ENCODE measurements at regions not wholly inside any gene's neighbourhood (a gene's known extent, or its start where the extent isn't known, plus 50 kb on each side); places are given as distances from the start of the nearest gene placed in this dataset.
"Not testable (repeated sequence)": the region's sequence is repeated elsewhere in the genome, so short reads cannot be mapped to it uniquely, and the experiment has no call there.

DNA sequence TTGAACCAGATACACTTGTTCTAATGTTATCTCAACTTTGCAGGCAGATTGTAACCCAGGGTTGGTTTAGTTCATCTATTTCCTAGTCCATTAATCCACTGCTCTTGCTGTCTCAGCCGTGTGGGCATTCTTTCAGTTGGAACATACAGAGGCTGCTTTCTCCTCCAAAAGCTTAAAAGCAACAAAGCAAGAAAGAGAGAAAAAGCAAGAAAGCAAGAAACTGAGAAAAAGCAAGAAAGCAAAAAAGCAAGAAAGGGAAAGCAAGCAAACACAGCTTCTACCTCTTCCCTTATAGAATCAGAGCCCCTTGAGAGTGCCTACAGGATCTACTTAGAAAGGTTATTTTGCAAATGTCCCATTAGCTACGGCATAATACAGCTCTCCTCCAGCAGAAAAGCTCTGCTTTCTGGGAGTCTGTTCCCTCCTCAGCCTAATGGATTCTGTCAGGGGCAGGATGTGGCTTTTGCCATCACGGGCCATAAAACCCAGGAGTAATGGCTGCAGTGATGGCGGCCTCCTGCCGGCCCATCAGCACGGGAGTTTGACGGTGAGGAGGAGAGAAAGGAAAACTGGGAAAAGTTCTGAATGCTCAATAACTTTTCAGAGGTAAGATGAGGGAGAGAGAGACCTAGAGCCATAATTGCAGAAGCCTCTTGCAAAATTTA is 156.8 kb upstream of the JARID2 start:
- no peak for DNase-seq

DNA sequence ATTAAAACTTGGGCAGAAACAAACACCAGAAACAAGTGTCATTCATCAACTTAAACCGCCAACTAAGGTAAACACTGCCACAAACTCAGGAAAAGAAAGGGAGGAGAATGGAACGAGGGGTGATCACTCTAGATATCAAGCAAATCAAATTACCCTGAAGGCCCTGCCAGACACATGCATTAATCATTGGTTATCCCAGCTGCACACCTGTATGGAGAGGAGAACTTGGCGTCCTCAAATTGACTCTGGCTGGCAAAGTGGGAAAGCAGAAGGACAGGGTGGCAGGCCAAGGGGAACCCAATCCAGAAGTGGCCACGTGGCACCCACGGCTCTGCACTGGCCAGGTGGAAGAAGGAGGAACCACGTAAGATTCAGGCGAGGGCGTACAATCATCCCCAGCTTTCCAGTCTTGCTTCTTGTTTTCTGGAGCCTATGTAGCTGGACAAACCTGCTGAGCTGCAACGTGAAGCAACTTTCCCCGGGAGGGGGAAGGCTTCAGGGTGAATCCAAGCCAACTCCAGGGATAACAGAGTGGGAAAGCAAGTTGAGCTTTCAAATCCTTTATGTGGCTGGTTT is 156.2 kb upstream of the JARID2 start:
- DNase-seq, result no peak

DNA sequence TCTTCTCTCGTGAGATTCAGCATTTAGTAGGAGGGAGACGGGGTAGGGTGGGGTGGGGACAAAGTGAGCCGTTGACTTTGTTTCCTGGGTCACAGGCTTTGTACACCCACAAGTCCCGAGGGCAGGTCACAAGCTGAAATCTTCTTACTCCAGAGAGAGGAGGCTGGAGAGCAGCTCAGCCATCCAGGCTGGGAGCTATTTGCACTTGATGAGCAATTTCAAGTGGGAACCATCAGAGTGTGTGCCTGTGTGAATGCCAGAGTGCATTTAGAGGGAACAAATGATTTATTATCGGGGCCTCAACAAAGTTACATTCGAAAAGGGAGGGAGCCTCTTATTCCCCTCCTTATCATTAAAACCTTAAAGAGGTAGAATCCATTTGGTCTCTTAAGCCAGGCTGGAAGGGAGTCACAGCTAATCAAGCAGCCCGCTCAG is 155.7 kb upstream of the JARID2 start:
- no peak for DNase-seq

DNA sequence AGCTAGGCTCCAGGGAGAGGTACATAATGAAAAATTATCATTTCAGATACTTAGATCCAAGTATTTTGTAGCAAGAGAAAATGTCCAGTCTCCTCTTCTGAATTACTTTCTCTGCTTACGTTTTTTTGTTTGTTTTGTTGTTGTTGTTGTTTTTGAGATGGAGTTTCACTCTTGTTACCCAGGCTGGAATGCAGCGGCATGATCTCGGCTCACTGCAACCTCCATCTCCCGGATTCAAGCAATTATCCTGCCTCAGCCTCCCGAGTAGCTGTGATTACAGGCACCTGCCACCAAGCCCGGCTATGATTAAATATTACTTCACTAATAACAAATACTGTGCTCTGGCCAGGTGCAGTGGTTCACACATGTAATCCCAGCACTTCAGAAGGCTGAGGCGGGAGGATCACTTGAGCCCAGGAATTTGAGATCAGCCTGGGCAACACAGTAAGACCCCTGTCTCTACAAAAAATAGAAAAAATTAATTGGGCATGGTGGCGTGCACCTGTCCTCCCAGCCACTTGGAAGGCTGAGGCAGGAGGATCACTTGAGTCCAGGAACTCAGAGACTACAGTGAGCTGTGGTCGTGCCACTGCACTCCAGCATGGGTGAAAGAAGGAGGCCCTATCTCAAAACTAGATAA is 155.0 kb upstream of the JARID2 start:
- DNase-seq, result no peak

DNA sequence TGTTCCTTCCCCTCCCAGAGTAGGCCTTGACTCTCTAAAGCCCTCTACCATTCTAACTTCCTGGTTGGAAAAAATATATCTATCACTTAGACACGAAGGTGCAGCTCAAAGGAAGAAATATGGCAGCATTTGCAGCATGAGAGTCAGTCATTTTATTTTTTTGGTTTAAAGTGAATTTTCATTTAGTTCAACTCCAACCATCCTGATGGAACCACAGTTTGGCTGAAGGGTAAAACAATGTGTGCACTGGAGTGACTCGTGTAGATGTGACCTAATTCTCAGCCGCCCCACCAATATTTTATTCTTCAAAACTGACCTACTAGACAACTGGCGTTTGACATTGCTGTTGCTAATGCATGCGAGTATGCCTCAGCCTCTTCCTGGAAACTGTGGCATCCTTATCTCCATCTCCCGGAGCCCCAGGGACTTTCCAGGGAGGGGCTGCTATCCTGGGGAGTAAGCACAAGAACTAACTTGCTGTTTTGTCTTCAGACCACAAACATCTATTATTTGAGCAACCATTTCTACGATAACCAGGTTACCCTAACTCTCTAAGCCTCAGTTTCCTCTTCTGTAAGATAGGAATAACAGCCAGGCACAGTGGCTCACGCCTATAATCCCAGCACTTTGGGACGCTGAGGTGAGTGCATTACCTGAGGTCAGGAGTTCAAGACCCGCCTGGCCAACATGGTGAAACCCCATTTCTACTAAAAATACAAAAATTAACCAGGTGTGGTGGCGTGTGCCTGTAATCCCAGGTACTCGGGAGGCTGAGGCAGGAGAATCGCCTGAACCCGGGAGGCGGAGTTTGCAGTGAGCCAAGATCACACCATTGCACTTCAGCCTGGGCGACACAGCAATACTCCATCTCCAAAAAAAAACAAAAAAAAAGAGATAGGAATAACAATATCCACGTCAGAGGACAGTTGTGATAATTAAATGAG is 148.7 kb upstream of the JARID2 start:
- DNase-seq, result no peak

DNA sequence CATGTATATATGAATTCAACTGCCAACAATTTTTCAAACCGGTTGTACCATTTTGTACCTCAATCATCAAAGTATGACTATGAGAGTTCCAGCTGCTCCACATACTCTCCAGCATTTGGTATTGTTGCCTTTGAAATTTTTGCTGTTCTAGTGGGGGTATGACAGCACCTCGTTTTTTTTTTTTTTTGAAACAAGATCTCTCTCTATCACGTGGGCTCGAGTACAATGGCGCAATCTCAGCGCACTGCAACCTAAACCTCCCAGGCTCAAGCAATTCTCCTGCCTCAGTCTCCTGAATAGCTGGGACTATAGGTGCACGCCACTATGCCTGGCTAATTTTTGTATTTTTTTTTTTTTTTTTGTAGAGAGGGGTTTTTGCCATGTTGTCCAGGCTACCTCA is 144.7 kb upstream of the JARID2 start:
- DNase-seq, result no peak

DNA sequence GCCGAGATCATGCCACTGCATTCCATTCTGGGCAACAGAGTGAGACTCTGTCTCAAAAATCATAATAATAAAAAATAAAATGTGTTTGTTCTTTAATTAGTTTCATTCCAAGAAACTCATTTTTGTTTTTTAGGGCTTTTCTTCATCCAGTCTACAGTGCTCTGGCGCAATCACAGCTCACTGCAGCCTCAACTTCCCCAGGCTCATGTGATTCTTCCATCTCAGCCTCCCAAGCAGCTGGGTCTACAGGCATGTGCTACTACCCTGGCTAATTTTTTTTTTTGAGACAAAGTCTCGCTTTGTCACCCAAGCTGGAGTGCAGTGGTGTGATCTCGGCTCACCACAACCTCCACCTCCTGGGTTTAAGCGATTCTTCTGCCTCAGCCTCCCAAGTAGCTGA is 143.6 kb upstream of the JARID2 start:
- DNase-seq, result no peak

DNA sequence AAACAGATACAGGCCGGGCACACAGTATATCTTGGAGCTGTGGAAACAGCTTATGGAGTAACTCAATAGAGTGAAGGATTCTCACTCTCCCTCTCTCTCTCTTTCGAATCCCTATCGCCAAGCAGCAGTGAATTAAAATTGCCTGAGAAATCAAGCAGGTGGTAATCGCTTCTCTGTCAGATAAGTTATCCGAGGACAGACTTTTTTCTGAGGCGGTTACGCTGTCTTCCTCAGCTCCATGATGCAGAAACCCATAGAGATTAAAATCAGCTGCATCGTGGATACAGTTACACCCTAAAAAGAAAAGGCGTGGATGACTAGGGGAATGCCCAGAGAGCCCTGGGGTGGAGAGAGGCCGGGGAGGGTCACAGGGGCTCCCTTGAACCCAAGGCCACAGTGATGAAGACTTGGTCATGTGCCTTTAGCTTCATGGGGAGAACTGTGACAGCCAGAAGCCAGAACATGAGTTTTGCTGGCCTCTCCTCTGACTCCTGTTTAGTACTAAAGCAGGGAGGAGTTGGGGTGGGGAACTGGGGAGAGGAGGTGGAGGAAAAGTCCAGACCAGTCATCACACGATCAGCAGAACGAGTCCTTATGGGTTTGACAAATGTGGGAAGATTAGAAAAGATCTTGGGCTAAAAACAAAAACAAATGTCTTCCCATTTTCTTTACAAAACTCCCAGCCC is 138.8 kb upstream of the JARID2 start:
- no peak for DNase-seq

DNA sequence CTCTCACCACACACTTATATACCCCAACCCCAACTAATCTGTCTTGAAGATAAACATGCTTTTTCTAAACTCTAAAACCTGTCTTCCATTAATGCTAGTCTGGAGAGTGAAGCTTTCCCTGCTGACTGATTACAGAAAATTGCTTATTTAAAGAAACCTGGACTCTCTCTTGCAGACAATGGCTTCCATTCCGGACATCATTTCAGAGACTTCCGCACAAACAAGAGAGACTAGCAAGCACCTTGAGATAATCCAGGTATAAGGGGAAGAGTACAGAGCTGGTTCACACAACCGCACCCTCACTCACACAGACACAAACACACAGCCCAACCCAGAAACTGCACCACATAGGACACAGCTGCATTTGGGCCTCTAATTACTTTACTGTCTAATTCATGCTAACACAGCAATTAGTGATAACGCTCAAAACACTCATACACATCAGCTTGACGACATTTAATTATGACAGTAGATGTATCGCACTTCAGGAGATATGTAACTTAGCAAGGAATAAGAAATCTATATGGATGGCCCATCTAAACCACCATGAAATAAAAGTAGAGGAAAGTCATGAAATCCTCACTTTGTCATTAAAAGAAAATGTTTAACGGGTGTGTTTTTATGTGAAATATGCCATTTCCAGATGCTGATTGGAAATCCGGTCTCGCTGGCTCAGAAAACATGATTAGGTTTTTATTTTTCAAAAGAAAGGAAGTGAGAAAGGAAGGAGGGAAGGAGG is 138.1 kb upstream of the JARID2 start:
- no peak for DNase-seq

DNA sequence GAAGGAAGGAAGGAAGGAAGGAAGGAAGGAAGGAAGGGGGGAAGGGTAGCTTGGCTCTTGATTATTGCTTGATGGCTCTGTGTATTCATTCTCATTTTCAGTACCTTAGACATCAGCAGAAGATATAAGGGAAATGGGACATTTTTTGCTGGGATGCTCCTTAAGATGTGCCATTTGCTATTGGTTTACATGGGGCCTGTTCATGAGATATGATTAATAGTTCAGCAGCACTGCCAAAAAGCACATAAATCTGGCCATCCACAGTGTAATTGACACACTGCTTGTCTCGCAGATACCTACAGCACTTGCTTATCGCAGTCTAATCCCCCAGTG is 137.5 kb upstream of the JARID2 start:
- DNase-seq, result no peak

DNA sequence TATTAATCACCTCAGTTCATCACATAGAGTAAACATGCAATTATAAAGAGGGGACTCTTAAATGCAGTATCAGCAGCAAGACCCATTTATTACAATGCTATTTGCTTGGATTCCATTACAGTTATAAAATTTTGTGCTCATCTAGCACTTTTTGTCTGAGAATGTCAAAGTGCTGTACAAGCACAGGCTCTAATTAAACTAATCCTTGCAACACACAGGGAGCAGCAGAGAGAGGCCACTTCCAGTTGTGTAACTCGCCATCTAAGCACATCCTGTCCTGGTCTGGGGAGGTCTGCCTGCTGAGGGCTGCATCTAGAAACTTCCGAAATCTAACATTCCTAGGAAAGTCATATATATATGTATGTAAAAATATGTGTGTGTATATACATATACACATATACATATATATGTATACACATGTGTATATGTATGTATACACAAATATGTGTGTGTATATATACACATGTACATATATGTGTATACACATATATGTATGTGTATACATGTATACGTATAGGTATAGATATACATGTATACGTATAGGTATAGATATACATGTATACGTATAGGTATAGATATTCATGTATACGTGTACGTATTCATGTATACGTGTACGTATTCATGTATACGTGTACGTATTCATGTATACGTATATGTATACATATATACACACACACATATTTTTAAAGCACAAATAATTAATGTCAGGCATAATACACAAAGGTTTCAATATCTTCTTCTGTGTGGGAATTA is 136.4 kb upstream of the JARID2 start:
- no peak for DNase-seq

DNA sequence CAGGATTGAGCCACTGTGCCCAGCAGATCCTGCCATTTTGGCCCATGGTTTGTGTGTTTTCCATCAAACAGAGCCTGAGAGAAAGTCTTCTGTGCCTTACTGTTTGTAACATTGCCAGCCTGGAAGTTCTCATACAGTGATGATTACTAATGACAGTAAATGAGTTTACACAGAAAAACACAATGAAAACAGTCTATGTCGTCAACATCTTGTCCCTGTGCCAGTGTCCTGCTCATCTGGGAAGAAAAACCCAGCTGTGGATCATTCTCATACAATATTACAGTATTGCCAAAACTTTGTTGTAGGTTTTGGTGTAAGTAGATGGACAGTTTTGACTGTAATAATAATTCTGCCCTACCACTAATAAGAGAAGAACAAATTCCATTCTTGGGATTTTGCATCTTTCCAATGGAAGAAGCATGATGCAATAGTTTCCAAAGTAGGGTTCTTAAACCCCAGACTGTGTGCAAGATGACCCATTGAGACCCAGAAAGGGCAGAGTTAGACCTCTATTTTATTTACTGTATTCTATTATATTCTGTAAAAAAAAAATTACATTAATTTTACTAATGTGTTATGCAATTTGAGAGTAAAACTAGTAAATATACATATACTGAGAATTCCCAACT is 135.0 kb upstream of the JARID2 start:
- DNase-seq, result no peak

DNA sequence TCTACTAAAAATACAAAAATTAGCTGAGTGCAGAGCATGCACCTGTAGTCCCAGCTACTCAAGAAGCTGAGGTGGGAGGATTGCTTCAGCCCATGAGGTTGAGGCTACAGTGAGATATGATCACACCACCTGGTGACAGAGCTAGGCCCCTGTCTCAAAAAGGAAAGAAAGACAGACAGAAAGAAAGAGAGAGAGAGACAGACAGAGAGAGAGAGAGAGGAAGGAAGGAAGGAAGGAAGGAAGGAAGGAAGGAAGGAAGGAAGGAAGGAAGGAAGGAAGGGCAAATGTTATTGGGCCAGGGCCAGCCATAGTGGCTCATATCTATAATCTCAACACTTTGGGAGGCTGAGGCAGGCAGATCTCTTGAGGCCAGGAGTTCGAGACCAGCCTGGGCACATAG is 134.3 kb upstream of the JARID2 start:
- DNase-seq, result not testable (repeated sequence)

DNA sequence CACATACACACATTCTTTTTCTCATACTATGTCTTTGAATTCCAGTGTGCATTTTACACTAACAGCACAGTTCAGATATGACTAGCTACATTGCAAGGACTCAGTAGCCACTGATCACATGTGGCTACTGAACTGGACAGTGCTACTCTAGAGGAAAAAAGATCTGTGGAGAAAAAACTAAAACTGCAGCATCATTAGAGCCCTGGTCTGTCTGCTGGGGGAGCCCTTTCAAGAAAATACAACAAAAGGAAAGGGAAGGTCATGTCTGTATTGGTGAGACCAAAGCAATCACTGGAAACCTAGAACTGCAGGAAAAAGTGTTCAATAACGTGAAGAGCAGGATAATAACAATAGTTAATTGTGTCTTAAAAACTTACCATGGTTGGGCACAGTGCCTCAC is 132.3 kb upstream of the JARID2 start:
- no peak for DNase-seq

DNA sequence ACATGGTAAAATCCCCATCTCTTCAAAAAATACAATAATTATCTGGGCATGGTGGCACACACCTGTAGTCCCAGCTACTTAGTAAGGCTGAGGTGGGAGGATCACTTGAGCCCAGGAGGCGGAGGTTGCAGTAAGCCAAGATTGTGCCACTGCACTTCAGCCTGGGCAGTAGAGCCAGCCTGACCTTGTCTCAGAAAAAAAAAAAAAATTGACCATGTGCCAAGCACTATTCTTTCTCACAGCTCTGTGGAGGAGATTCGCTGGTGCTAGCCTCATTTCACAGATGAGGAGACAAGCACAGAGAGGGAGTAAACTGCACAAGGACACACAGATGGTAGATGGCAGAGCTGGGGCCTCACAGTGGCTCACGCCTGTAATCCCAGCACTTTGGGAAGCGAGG is 131.8 kb upstream of the JARID2 start:
- no peak for DNase-seq

DNA sequence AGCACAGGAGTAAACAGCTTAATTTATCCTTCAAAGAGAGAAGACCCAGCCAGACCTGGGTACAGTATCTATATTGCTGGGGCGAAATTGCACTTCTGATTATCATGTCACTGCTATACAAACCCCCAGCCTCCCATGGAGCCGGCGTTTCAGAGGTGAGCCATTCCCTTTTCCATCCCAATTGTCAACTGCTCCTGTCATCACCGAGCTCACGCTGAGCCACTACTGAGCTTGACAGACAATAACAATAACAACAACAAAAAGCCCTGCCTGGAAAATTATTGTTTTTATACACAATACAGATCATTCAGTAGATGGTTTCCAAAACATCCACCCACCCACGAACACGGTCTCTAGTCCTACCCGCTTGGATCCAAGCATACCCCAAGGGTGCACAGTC is 129.0 kb upstream of the JARID2 start:
- no peak for DNase-seq

DNA sequence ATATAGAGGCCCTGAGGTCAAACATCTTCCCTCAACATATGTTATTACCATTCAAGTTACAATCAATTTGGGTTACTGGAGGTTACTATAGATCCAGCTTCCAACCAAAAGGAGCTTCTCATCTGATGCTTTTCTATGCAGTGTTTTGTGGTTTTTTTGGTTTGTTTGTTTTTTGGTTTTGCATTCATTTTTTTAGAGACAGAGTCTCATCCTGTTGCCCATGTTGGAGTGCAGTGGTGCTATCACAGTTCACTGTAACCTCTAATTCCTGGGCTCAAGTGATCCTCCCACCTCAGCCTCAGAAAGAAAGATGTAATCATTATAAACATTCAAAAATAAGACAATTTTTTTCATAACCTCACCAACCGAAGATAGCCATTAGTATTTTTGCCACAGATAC is 124.4 kb upstream of the JARID2 start:
- DNase-seq, result no peak

DNA sequence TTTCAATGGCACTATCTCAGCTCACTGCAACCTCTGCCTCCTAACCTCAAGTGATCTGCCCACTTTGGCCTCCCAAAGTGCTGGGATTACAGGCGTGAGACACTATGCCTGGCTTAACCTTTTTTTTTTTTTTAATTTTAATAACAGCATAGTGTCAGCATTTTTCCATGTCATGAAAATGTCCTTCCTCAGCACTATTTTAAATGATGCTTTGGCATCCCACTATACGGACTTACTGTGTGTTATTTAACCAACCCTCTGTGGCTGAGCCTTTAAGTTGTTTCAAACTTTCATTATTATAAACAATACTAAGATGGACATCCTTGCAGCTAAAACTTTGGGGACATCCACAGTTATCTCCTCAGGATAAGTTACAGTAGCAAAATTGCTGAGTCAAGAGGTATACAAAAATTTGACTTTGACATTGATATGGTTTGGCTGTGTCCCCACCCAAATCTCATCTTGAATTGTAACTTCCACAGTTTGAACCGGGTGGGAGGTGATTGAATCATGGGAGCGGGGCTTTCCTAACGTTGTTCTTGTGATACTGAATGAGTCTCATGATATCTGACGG is 123.8 kb upstream of the JARID2 start:
- DNase-seq, result no peak

DNA sequence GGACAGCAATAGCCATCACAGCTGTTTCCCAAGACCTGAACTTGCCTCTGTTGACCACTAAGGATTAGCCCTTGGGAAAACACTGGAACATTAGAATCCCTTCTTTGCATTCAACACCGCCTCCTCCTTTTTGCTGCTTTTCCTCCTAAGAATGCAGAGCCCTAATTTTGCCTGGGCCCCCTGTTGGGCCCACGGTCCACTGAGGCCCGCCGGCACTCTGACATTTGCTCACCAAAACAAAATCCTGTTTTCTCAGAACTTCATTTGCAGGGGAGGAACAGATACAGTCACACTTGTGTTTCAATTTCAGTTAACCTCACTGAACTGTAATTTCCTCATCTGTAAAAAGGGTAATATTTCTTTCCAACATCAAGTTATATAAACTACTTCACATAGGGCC is 116.0 kb upstream of the JARID2 start:
- no peak for DNase-seq

DNA sequence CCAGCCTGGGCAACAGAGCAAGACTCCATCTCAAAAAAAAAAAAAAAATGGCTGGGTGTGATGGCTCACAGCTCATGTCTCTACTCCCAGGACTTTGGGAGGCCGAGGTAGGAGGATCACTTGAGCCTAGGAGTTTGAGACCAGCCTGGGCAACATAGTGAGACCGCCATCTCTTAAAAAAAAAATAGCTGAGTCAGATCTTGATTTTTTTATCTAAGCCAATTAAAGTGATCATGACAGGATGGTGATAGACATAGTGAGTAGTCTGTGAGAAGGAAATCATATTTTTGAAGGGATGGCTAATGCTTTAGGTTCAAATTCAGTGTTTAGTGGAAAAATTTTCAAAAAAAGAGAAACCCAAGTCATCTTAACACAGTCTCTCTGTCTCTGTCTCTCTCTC is 114.6 kb upstream of the JARID2 start:
- DNase-seq, result no peak

DNA sequence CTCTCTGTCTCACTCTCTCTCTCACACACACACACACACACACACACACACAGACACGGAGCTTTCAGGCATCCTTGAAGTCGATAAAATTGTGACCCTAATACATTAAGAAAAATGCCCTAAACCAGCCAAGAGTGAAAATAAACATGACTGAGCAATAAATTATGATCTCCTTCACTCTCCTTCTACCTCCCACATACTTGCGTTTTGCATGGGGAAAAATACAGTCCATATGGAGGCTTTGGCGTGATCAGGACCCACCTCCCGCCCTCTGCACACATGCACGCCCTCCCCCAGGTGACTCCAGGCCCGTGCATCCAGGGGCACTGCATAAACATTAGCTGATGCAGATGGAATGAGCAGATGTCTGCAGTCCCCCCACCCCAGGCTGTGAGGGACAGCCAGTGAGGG is 114.2 kb upstream of the JARID2 start:
- DNase-seq, result no peak
